HCT116 (cell line): ENCODE measurements at regions not wholly inside any gene's neighbourhood (a gene's known extent, or its start where the extent isn't known, plus 50 kb on each side); places are given as distances from the start of the nearest gene placed in this dataset.

Experiments used
- ATAC-seq: fragments of 200-7000 bp; cut with Tn5 transposase; 2 replicates; pipeline ENCODE4 v1.9.1; 2020; ENCODE audit warnings: mild to moderate bottlenecking, moderate library complexity
- BruUV-seq: library from RNA; stranded (reverse); fragments of 400-500 nt; replicated peaks from 2 replicates; lab custom pipeline; 2021; lab: Mats Ljungman, UMichigan
- CTCF ChIA-PET: fragments of 300-600 bp; sonication (Branson Sonifier 250); formaldehyde crosslinking; loops from one replicate; lab custom pipeline; 2021; ENCODE audit warnings: antibody characterized with exemption; lab: Charles Lee
- POLR2A ChIA-PET: fragments of 300-600, 350-600 bp; sonication (Branson Sonifier 250); formaldehyde crosslinking; loops from one replicate; lab custom pipeline; 2021; ENCODE audit warnings: antibody characterized with exemption; lab: Charles Lee
- RAD21 ChIA-PET, 2 experiments: fragments of 300-600 bp; sonication (Branson Sonifier 250); formaldehyde crosslinking; loops; one replicate each; lab custom pipeline; 2023; ENCODE audit warnings: low total read pairs in 2 of 2; ENCODE audit not compliant: uncharacterized antibody in 2 of 2, unreplicated experiment in 2 of 2, low non-redundant PET in 1 of 2; lab: Charles Lee
- DNase-seq: peaks from one replicate; pipeline ENCODE4 v3.0.0-alpha.2; 2010; ENCODE audit warnings: low read depth, low spot score
- H2AFZ ChIP-seq: fragments of 200-600 bp; shearing (Covaris generic), sonication (generic); 2 replicates; pipeline ENCODE4 v1.6.1; 2017; ENCODE audit warnings: low read depth, mixed run types, mixed read lengths, antibody characterized with exemption, low read length; ENCODE audit not compliant: poor library complexity, severe bottlenecking
- H3K27ac ChIP-seq: 2 replicates; pipeline ENCODE4 v1.5.1; 2012; ENCODE audit warnings: low read depth, low read length
- H3K27me3 ChIP-seq: fragments of 200-600 bp; sonication (generic); 2 replicates; pipeline ENCODE4 v1.6.1; 2016; ENCODE audit warnings: mixed run types, low read length, mixed read lengths; ENCODE audit not compliant: insufficient read depth
- H3K36me3 ChIP-seq, 2 experiments: fragments of 200-500 bp in 1 of 2; fragments of 200-600 bp in 1 of 2; sonication (Bioruptor generic) in 1 of 2; sonication (generic) in 1 of 2; 2 replicates each; pipeline versions ENCODE4 v1.5.1 to v1.6.1; 2014 to 2016; ENCODE audit warnings: low read length in 2 of 2, inconsistent platforms in 1 of 2, mixed read lengths in 1 of 2, mixed run types in 1 of 2; ENCODE audit not compliant: insufficient read depth in 2 of 2, control insufficient read depth in 1 of 2
- H3K4me1 ChIP-seq, 2 experiments: fragments of 200-600 bp in 1 of 2; sonication (generic) in 1 of 2; 2 replicates each; pipeline versions ENCODE4 v1.5.1 to v1.6.1; 2012 to 2017; ENCODE audit warnings: low read length in 2 of 2, inconsistent platforms in 1 of 2, mild to moderate bottlenecking in 1 of 2, mixed read lengths in 1 of 2, mixed run types in 1 of 2, moderate library complexity in 1 of 2; ENCODE audit not compliant: insufficient read depth in 2 of 2, control insufficient read depth in 1 of 2
- H3K4me2 ChIP-seq: fragments of 200-600 bp; sonication (generic); 2 replicates; pipeline ENCODE4 v1.6.1; 2017; ENCODE audit warnings: mixed run types, low read length, mixed read lengths
- H3K4me3 ChIP-seq, 2 experiments: fragments of 200-600 bp in 1 of 2; sonication (generic) in 1 of 2; replicated peaks in 1 of 2; 2 replicates each; pipeline ENCODE4 v1.5.1; 2011 to 2016; ENCODE audit warnings: low read length in 2 of 2, control low read depth in 1 of 2, low read depth in 1 of 2, mild to moderate bottlenecking in 1 of 2, mixed read lengths in 1 of 2, mixed run types in 1 of 2
- H3K79me2 ChIP-seq: fragments of 200-600 bp; sonication (generic); 2 replicates; pipeline ENCODE4 v1.6.1; 2017; ENCODE audit warnings: mild to moderate bottlenecking, mixed run types, low read length, moderate library complexity, mixed read lengths; ENCODE audit not compliant: insufficient read depth
- H3K9ac ChIP-seq: fragments of 200-600 bp; sonication (generic); 2 replicates; pipeline ENCODE4 v1.6.1; 2016; ENCODE audit warnings: low read length, mixed read lengths
- H3K9me2 ChIP-seq: fragments of 200-600 bp; sonication (generic), shearing (Covaris generic); 2 replicates; pipeline ENCODE4 v1.6.1; 2017; ENCODE audit warnings: mixed run types, mild to moderate bottlenecking, moderate library complexity; ENCODE audit not compliant: insufficient read depth
- H3K9me3 ChIP-seq, 2 experiments: fragments of 200-500 bp in 1 of 2; fragments of 200-600 bp in 1 of 2; sonication (Bioruptor generic) in 1 of 2; sonication (generic) in 1 of 2; 2 replicates each; pipeline ENCODE4 v1.6.1; 2014 to 2017; ENCODE audit warnings: low read length in 2 of 2, mixed read lengths in 2 of 2, inconsistent platforms in 1 of 2, low read depth in 1 of 2, mild to moderate bottlenecking in 1 of 2, mixed run types in 1 of 2, moderate library complexity in 1 of 2; ENCODE audit not compliant: control insufficient read depth in 1 of 2, insufficient read depth in 1 of 2
- H4K20me1 ChIP-seq: fragments of 200-600 bp; sonication (generic), shearing (Covaris generic); 2 replicates; pipeline ENCODE4 v1.6.1; 2017; ENCODE audit warnings: mixed run types, mild to moderate bottlenecking, moderate library complexity; ENCODE audit not compliant: insufficient read depth
- ATF3 ChIP-seq: IDR thresholded peaks from 2 replicates; pipeline ENCODE4 v1.6.1; 2012
- CTCF ChIP-seq, 3 experiments: fragments of 200-600 bp in 1 of 3; sonication (generic) in 1 of 3; IDR thresholded peaks in 2 of 3; conservative IDR thresholded peaks in 1 of 3; 2 replicates each; pipeline ENCODE4 v1.5.1; 2012 to 2017; ENCODE audit warnings: low read depth in 2 of 3, low read length in 2 of 3, antibody characterized with exemption in 1 of 3, borderline replicate concordance in 1 of 3, control low read depth in 1 of 3, mild to moderate bottlenecking in 1 of 3, mixed read lengths in 1 of 3, mixed run types in 1 of 3, moderate library complexity in 1 of 3; ENCODE audit not compliant: insufficient read depth in 1 of 3
- MAX ChIP-seq: IDR thresholded peaks from 2 replicates; pipeline ENCODE4 v1.6.1; 2012
- SIN3A ChIP-seq: IDR thresholded peaks from 2 replicates; pipeline ENCODE4 v1.6.1; 2012; ENCODE audit warnings: low read depth
- SP1 ChIP-seq: IDR thresholded peaks from 2 replicates; pipeline ENCODE4 v1.6.1; 2012; ENCODE audit warnings: low read depth
- ZBTB33 ChIP-seq: IDR thresholded peaks from 2 replicates; pipeline ENCODE4 v1.6.1; 2011; ENCODE audit warnings: mild to moderate bottlenecking, low read length, moderate library complexity; ENCODE audit not compliant: insufficient replicate concordance; ENCODE audit errors: extremely low read depth
- ZFX ChIP-seq: fragments of 450-650 bp; IDR thresholded peaks from 2 replicates; pipeline ENCODE4 v1.6.1; 2017
- ZNF274 ChIP-seq: fragments of 200-500 bp; sonication (Bioruptor generic); IDR thresholded peaks from 2 replicates; pipeline ENCODE4 v1.6.1; 2014; ENCODE audit warnings: mild to moderate bottlenecking, low read depth, low read length, inconsistent platforms
- intact Hi-C: fragments of 100-400 bp; cut with micrococcal nuclease; formaldehyde crosslinking; loops from 2 replicates; pipeline ENCODE4 v1.10.0; 2022

GRCh38 chr4:123167931-123168330 lies 228.7 kb upstream of the SPRY1 start:
- Histone ChIP-seq H3K4me3 (no peak overlapping the region), H3K9ac (no peak overlapping the region), H3K9me3 (no peaks in the 10 kb centered on the region), H3K4me2 (no peak overlapping the region), H3K36me3 (no peaks in the 10 kb centered on the region), H3K27me3 (no peaks in the 10 kb centered on the region), H3K27ac (no peak overlapping the region), H3K79me2 (no peaks in the 10 kb centered on the region), H3K4me1 (no peaks in the 10 kb centered on the region; a peak in 1 of 4 replicates), H3K9me2 (no peaks in the 10 kb centered on the region), H4K20me1 (0 out of 2 replicates have a peak, but pooled peaks cover 3% of the 10 kb centered on the region), H2AFZ (no peak overlapping the region)
- TF ChIP-seq SP1 (no peak), ATF3 (no peak), ZNF274 (no peak), MAX (no peak), ZBTB33 (no peak), ZFX (no peak)
- POLR2A ChIA-PET = no interaction called here
- no TSS peak for BruUV-seq
- RAD21 ChIA-PET = no interaction called here
- no peak for ATAC-seq
- no peak for DNase-seq
- intact Hi-C loops = no loop called here
- CTCF ChIA-PET = no interaction called here

GRCh38 chr4:123168812-123169211 lies 227.8 kb upstream of the SPRY1 start:
- ChIA-PET POLR2A (no interaction called here), CTCF (no interaction called here), RAD21 (no interaction called here)
- Histone ChIP-seq H3K9me2 (no peaks in the 10 kb centered on the region), H3K9me3 (no peaks in the 10 kb centered on the region), H3K36me3 (no peaks in the 10 kb centered on the region), H2AFZ (no peak overlapping the region), H4K20me1 (0 out of 2 replicates have a peak, but pooled peaks cover 3% of the 10 kb centered on the region), H3K4me1 (no peaks in the 10 kb centered on the region; a peak in 1 of 4 replicates)
- DNase-seq = no peak
- ATAC-seq = no peak
- TF ChIP-seq SIN3A (no peak), ZBTB33 (no peak), CTCF (IDR thresholded peaks at IDR 0.05 in 2 of 3, conservative IDR thresholded peaks at IDR 0.05 in 1 of 3; ENCODE audit: borderline replicate concordance in 1 of 3, insufficient read depth in 1 of 3, low read depth in 2 of 3, low read length in 2 of 3) (no peak)
- TF ChIP-seq, all 23 proteins: peak for 0
- Histone ChIP-seq H3K27me3 (no peaks in the 10 kb centered on the region), H3K4me2 (no peak overlapping the region), H3K4me3 (no peak overlapping the region), H3K27ac (no peak overlapping the region), H3K9ac (no peak overlapping the region), H3K79me2 (no peaks in the 10 kb centered on the region)
- intact Hi-C loops = no loop called here
- no TSS peak for BruUV-seq
